HG03025 (cell line): ENCODE measurements at regions not wholly inside any gene's neighbourhood (a gene's known extent, or its start where the extent isn't known, plus 50 kb on each side); places are given as distances from the start of the nearest gene placed in this dataset.

Experiments
- ATAC-seq: cut with Tn5 transposase; IDR thresholded peaks from one replicate; pipeline ENCODE4 v1.9.1; 2021; ENCODE audit warnings: mild to moderate bottlenecking, moderate library complexity; ENCODE audit not compliant: unreplicated experiment, low FRiP score

DNA sequence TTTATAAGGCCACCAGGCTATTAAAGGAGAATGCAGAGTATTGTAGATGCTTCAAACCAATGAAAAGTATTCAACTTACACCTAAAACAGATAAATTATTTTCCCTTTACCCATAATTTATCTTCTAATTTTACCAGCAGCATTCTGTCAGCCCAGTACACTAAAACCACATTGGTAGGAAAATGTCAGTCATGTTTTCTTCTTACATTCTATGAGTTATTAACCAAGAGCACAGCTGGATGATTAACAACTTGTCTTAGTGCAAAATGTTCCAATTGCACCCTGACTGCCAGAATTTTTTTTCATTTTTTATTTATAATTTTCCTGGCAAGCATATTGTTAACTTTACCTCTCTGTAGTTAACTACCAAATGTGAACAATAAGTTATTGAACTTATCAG lies 79.0 kb upstream of the WDR75 start:
- ATAC-seq, result no peak

- no peak for ATAC-seq
Observed at GRCh38 chr2:189363559-189363958, 77.7 kb upstream of the WDR75 start.

- no peak for ATAC-seq
Observed at GRCh38 chr2:189364607-189365006, 76.7 kb upstream of the WDR75 start.

DNA sequence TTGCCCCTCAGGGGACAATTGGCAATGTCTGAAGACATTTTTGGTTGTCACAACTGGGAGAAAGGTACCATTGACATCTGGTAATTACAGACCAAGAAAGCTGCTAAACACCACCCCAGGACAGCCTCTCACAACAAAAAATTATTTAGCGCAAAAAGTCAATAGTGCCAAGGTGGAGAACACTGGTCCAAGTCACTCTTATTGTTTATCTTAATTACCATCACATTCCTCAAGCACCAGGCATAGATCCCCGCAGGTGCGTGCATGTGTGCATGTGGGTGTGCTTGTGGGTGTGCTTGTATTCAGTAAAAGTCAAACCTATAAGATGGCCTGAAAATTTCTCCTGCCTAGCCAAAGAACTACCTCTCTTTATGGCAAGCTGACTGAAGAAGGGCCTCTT lies 74.9 kb upstream of the WDR75 start:
- no peak for ATAC-seq

DNA sequence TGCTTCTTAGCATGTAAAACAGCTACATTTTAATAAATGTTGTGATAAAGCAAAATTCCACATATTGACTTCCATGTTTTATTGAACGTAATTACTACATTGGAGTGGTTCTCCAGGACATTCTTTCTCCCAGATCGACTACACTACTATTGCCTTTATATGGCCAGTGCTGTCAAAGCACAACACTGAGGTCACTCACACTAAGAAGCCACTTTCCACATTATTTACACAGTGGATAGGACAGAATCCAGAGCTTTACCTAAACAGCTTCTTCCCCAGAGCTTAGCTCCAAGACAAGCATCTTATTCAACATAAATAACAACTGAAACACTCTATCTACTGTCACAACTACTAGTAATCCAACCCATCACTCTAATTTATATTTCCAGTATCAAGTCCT lies 73.9 kb upstream of the WDR75 start:
- ATAC-seq, result no peak

DNA sequence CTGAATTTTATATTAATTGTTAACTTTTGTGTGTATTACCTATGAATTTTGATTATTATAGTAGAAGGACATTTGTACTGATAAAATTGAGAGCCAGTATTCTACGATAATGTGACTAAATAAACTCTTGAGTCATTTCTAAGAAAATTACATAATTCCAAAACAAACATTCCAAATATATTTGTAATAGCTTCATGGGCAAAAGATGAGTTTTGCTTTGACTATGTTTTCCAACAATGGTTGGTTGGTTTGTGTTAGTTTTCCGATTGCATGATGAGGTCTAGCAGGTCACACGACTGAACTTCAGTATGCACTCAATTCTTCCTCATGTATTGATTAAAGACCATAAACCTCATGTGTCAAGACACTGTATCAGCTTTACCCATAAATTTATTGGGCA lies 71.7 kb upstream of the WDR75 start:
- no peak for ATAC-seq

- ATAC-seq, result no peak
Observed at GRCh38 chr2:189370719-189371118, 70.6 kb upstream of the WDR75 start.

GRCh38 chr2:189372688-189373257 lies 68.5 kb upstream of the WDR75 start:
- no peak for ATAC-seq

- ATAC-seq, result no peak
Observed at GRCh38 chr2:189374481-189374880, 66.8 kb upstream of the WDR75 start.

- ATAC-seq, result no peak
Observed at GRCh38 chr2:189375842-189376241, 65.4 kb upstream of the WDR75 start.

- no peak for ATAC-seq
Observed at GRCh38 chr2:189379287-189379630, 62.0 kb upstream of the WDR75 start.

DNA sequence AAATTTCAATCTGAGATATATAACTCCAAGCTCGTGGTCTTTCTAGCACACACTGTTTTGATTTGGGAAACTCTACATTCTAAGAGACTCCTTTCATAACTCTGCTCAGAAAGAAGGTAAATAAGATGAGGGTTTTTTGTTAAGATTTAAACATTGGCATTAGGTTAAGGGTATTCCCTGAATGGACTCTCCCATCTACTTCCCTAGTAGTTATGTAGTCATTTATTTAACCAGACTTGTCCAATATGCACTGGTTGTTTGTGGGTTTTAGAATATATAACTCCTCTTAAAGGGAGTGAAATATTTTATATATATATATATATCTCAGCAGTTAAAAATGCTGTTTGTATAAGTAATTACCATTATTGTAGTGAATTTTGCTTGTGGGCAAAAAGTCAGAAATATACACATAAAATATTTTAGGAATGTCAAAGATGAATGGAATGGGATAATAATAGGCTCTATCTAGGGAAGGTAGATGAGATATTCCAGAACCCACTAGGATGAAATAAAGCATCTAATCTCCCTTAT lies 61.5 kb upstream of the WDR75 start:
- no peak for ATAC-seq

DNA sequence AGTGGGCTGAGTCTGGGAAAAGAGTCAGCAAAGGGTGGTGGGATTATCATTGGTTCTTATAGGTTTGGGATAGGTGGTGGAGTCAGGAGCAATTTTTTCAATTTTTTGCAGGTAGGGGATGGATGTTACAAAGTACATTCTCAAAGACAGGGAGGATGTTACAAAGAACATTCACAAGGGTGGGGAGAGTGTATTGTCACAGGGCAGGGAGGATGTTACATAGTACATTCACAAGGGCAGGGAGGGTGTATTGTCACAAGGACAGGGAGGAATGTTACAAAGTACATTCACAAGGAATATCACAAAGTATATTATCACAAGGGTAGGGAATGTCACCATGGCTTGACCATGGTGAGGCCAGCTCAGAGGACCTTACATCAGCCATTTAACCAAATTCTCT lies 58.6 kb upstream of the WDR75 start:
- no peak for ATAC-seq

DNA sequence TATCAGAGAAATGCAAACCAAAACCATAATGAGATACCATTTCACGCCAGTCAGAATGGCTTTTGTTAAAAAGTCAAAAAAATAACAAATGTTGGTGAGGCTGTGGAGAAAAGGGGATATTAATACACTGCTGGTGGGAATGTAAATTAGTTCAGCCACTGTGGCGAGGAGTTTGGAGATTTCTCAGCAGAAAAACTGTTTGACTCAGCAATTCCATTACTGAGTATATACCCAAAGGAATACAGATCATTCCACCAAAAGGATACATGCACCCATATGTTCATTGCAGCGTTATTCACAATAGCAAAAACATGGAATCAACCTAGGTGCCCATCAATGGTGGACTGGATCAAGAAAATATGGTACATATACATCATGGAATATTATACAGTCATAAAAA lies 54.5 kb upstream of the WDR75 start:
- ATAC-seq, result no peak

GRCh38 chr2:189391201-189391600 lies 50.1 kb upstream of the WDR75 start:
- no peak for ATAC-seq
